ENCODE measurements at regions not wholly inside any gene's neighbourhood (a gene's known extent, or its start where the extent isn't known, plus 50 kb on each side); places are given as distances from the start of the nearest gene placed in this dataset.

DNA sequence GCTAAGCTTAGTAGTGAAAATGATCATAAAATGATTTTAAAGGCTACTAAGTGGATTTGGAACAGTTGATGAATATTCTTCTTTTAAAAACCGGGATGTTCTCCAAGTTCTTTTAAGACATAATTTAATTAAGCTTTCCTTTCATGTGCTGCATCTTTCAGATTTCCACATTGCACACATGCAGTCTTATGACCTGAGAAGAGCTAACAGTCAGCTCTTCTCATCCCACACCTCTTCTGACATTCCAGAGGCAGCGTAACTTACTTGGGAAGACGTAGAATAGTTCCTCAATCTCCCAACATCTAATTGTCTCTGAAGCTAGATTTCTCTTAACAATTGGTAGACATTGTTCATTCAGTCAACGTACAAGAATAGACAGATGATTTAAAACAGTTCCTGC, 181.8 kb downstream of the SP3 start:
- TF ChIP-seq CTCF (conservative IDR thresholded peaks at IDR 0.05; ENCODE audit: low read depth, low read length) = no peak
- TF ChIP-seq EZH2 (IDR thresholded peaks at IDR 0.05; ENCODE audit: borderline replicate concordance, low read depth, low read length, poor library complexity, severe bottlenecking) = no peak

All from A673 (cell line).